ENCODE measurements at regions not wholly inside any gene's neighbourhood (a gene's known extent, or its start where the extent isn't known, plus 50 kb on each side); places are given as distances from the start of the nearest gene placed in this dataset.

DNA sequence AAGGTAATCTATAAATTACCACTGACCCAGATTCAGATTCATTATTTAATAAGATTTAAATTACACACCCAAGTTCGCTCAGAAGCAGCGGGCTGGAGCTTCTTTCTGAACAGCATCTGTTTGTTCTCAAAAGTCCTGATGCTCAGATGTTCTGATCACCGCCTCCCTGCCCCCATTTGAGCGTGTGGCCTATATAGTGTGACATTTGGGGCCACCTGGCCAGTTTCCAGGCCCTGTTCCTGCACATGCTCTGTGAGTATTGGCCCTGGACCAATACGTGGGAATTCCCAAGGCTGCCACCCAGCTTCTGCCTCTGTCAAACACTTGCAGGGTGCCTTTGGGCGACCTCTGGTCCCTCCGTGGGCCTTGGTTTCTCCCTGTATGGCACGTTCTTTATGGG lies 228.8 kb downstream of the TFAP2C start:
- intact Hi-C loops (cut with DNase I): no loop called here
- no peak for DNase-seq (ENCODE audit: low spot score)

DNA sequence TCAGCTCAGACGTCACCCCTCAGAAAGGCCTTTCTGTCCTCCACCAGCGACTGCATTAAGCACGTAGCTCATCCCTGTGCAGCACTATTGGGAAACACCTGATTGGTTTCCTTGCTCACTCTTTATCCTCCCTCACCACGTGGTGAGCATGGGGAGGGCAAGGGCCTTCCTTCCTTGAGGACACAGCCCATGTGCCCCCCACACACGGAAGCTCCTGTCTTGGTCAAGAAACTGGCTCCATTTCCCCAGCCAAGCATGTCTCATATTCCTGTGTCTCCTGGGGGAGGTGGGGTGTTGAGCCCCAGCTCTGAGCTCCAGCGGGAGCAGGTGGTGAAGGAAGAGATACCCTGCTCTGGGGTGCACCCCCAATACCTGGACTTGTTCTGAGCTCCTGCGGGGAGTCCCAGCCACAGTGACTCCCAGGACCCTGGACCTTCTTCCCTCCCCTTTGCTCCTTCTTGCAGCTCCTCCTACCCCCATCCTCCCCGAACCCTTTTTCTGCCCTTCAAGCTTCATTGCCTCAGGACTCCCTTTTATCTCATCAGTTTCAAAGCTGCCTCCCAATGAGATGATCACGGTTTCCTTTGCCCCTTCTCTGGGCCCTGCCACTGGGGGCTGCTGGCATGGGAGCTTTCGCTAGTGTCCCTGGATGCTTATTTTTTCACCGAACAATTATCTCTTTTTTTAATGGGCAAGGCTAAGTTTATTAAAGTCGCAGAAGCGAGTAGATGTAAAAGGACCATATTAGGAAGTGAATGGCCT lies 230.1 kb downstream of the TFAP2C start:
- no peak for DNase-seq (ENCODE audit: low spot score)
- intact Hi-C loops (cut with DNase I): no loop called here

DNA sequence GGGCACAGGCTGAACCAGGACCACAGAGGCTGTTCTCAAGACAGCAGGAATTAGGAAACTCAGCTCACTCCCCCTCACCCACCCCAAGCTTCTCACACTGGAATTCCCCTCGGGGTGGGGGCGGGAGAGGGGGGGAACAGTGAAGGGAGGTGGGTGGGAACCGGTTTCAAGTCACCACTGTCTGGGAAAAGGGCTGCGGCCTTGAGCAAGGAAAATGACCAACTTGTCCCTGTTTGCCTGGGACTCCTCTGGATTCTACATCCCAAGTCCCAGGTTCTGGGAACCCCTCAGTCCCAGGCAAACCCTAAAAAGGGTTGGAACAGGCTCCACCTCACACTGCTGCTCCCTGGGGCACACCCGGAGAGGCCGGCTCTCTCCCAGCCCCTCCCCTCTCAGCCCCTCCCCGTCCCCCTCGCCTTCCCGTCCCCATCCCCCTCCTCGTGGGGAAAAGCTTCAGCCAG lies 230.7 kb downstream of the TFAP2C start:
- intact Hi-C loops (cut with DNase I): no loop called here
- no peak for DNase-seq (ENCODE audit: low spot score)

DNA sequence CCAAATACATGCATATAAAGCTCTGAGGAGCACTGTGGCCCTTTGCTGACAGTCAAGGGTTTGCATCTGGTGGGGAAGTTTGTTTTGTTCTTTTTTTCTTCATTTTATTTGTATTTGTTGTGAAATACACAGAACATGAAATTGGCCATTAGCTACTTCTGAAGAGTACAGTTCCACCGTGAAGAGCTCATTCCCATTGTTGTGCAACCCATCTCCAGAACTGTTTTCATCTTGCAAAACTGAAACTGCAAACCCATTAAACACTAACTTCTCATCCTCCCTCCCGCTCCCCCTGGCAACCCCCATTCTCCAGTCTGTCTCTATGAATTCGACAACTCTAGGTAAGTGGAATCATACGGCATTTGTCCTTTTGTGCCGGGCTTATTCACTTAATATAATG lies 231.3 kb downstream of the TFAP2C start:
- intact Hi-C loops (cut with DNase I): no loop called here
- no peak for DNase-seq (ENCODE audit: low spot score)

DNA sequence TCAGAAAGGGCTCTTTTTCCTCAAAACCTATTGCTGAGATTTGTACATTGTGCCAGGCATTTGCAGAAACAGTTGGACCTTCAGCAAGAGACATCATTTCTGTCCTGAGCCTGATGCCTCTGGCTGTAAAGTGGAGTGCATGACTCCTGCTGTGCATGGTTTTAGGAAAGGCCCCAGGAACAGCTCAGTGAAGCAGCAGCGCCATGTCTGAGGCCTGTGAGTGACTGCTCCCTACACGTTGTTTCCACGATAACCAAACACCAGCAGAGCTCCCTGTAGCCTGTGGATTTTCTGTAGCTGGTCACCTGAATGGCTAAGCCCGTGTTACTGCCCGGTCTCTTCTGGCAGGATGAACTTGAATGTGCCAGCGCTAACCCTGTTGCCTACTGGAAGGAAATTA lies 232.5 kb downstream of the TFAP2C start:
- no peak for DNase-seq (ENCODE audit: low spot score)
- intact Hi-C loops (cut with DNase I): no loop called here

DNA sequence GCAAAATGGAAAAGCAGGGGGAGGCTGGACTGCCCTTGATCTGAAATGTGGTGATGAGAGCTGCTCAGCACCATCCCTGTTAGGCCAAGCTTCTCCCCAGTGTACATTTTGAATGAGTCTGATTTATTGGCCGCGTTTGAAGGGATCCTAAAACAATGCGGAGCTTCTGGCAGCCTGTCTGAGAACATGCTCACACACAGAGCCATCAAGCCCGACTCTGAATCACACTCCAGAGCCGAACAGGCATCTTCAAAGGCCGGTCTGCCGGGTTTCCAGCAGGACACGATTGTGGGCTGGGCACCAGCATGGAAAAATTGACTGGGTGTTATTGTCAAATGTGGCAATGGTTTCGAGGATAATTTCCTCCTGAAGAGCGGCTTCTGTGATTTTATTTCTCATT lies 235.9 kb downstream of the TFAP2C start:
- DNase-seq (ENCODE audit: low spot score): no peak
- intact Hi-C loops (cut with DNase I): no loop called here

- DNase-seq (ENCODE audit: low spot score): no peak
- intact Hi-C loops (cut with DNase I): no loop called here
Measured at GRCh38 chr20:56867128-56867527, 238.0 kb downstream of the TFAP2C start.

DNA sequence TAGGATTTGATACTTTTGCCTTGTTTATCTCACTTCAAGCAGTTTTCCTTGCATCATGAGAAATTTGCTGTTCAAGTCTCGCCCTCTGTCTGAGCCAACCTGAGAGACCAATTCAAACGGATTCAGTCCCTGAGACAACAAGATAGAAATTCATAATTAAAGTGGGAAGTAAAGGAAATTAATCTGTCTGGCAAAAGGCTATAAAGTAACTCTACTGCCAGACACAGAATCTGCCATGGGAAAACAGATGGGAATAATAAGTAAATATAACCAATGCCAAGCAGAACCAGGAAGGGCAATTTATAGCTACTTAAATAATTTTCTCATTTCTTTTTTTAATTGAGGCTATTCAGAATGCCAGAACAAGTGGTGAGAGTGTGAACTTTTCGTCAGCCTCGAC lies 239.6 kb downstream of the TFAP2C start:
- no peak for DNase-seq (ENCODE audit: low spot score)
- intact Hi-C loops (cut with DNase I): no loop called here

DNA sequence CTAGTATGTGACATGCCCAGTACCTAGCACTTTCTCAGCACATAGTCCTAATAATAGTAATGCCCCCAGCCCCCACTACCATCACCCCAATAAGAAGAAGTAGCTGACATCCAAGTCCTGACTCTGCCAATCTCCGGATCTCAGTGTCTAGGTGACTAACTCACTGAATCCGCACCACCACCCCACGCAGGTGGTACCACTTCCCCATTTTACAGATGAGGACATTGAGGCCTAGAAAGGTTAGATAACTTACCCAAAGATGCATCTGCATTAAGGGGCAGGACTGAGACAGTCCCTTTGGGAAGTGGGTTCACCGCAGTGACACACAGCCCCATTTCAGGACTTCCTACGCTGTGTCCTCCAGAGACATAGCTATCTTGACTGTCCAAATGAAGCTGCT lies 241.2 kb downstream of the TFAP2C start:
- intact Hi-C loops (cut with DNase I): no loop called here
- no peak for DNase-seq (ENCODE audit: low spot score)

GRCh38 chr20:56871691-56872090 lies 242.6 kb downstream of the TFAP2C start:
- DNase-seq (ENCODE audit: low spot score): no peak
- intact Hi-C loops (cut with DNase I): no loop called here

DNA sequence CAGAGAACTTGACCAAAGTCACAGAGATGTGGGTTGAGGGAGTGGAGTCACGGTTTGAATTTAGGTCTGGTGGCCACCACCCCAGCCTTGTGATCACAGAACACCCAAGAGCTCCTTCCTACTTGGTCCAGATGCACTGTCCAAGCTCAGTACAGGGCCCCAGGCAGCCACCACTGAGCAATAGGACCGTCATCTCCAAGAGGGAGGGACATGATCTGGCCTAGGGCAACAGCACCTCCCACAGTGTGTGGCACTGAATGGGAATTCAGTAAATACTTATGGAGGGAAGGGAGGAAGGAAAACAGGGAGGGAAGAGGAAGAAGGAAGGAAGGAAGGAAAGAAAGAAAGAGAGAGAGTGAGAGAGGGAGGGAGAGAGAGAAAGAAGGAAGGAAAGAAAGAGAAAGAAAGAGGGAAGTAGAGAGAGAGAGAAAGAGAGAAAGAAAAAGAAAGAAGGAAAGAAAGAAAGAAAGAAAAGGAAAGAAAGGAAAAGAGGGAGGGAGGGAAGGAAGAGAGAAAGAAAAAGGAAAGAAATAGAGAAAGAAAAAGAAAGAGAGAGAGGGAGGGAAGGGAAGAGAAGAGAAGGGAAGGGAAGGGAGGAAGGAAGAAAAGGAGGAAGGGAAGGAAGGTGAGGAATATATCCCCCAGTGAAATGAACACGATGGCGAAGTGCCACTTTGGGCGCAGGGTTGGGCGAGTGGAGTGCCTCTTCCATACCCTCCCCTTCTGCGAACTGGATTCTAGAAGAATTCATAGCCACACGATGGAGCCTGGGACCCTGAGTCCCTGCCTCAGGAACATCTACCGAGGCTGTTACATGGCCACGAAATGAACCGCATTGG lies 243.7 kb downstream of the TFAP2C start:
- DNase-seq (ENCODE audit: low spot score): no peak
- intact Hi-C loops (cut with DNase I): no loop called here

DNA sequence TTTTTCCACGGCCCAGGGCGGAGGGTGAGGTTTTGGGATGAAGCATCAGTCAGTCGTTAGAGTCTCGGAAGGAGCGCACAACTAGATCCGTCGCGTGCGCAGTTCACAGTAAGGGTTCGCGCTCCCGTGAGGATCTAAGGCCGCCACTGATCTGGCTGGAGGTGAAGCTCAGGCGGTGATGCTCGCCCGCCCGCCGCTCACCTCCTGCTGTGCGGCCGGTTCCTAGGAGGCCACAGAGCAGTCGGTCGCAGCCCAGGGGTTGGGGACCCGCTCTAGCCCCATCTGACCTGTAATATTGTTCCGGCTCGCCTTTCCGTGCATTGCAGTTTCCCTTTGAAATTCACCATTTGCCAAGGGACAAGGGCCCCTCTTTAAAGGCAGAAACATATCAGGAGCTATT lies 244.7 kb downstream of the TFAP2C start:
- DNase-seq (ENCODE audit: low spot score): no peak
- intact Hi-C loops (cut with DNase I): no loop called here

- intact Hi-C loops (cut with DNase I): no loop called here
- DNase-seq (ENCODE audit: low spot score): no peak
Measured at GRCh38 chr20:56875052-56875659, 246.1 kb downstream of the TFAP2C start.

GRCh38 chr20:56875803-56876202 lies 246.7 kb downstream of the TFAP2C start:
- intact Hi-C loops (cut with DNase I): no loop called here
- DNase-seq (ENCODE audit: low spot score): no peak

GRCh38 chr20:56885521-56885920 lies 256.4 kb downstream of the TFAP2C start:
- DNase-seq (ENCODE audit: low spot score): no peak
- intact Hi-C loops (cut with DNase I): no loop called here

GRCh38 chr20:56890011-56890410 lies 260.9 kb downstream of the TFAP2C start:
- intact Hi-C loops (cut with DNase I): no loop called here
- no peak for DNase-seq (ENCODE audit: low spot score)

- intact Hi-C loops (cut with DNase I): no loop called here
- DNase-seq (ENCODE audit: low spot score): no peak
Measured at GRCh38 chr20:56893226-56893917, 264.3 kb downstream of the TFAP2C start.

GRCh38 chr20:56896447-56896846 lies 267.3 kb downstream of the TFAP2C start:
- no peak for DNase-seq (ENCODE audit: low spot score)
- intact Hi-C loops (cut with DNase I): no loop called here

- intact Hi-C loops (cut with DNase I): no loop called here
- no peak for DNase-seq (ENCODE audit: low spot score)
Measured at GRCh38 chr20:56897318-56897957, 268.3 kb downstream of the TFAP2C start.

GRCh38 chr20:56897958-56898349 lies 268.8 kb downstream of the TFAP2C start:
- intact Hi-C loops (cut with DNase I): no loop called here

More at GRCh38 chr20:56897958-56898349, 268.8 kb downstream of the TFAP2C start:
- DNase-seq (ENCODE audit: low spot score): no peak
